PFSK-1 (cell line): ENCODE measurements at regions not wholly inside any gene's neighbourhood (a gene's known extent, or its start where the extent isn't known, plus 50 kb on each side); places are given as distances from the start of the nearest gene placed in this dataset.

ENCODE experiments used
- FOXP2 ChIP-seq: optimal IDR thresholded peaks from 2 replicates; pipeline ENCODE3; 2011; ENCODE audit warnings: borderline replicate concordance, control low read depth, inconsistent platforms; ENCODE audit not compliant: insufficient read depth; ENCODE audit errors: extremely low read length, extremely low read depth
- POLR2AphosphoS5 ChIP-seq: IDR thresholded peaks from 2 replicates; pipeline ENCODE4 v1.6.1; 2012; ENCODE audit warnings: low read depth, mild to moderate bottlenecking, control low read depth, low read length, moderate library complexity
- REST ChIP-seq, 2 experiments: IDR thresholded peaks; 2 replicates each; pipeline versions ENCODE4 v1.6.1 to v1.8.0; 2011 to 2012; ENCODE audit warnings: low read depth in 2 of 2, low read length in 2 of 2, control low read depth in 1 of 2, inconsistent platforms in 1 of 2, mild to moderate bottlenecking in 1 of 2, moderate library complexity in 1 of 2; ENCODE audit not compliant: insufficient read depth in 1 of 2
- SIN3A ChIP-seq: IDR thresholded peaks from 2 replicates; pipeline ENCODE4 v1.6.1; 2012; ENCODE audit warnings: mild to moderate bottlenecking, low read length, moderate library complexity, borderline replicate concordance; ENCODE audit not compliant: insufficient read depth
- TAF1 ChIP-seq: IDR thresholded peaks from 2 replicates; pipeline ENCODE4 v1.6.1; 2012; ENCODE audit warnings: low read length, control low read depth, borderline replicate concordance; ENCODE audit not compliant: insufficient read depth

- TF ChIP-seq SIN3A (no peak), TAF1 (no peak), POLR2AphosphoS5 (no peak), FOXP2 (no peak)
These were observed 647.3 kb upstream of the GRAMD2B start for GRCh38 chr5:125775896-125776295.

GRCh38 chr5:125776656-125777139 is 646.5 kb upstream of the GRAMD2B start:
- TF ChIP-seq FOXP2 (no peak), SIN3A (no peak), TAF1 (no peak), POLR2AphosphoS5 (no peak), REST (IDR thresholded peaks at IDR 0.05; ENCODE audit: insufficient read depth in 1 of 2, low read depth in 2 of 2, low read length in 2 of 2) (no peak)

- TF ChIP-seq SIN3A (no peak), TAF1 (no peak), REST (IDR thresholded peaks at IDR 0.05; ENCODE audit: insufficient read depth in 1 of 2, low read depth in 2 of 2, low read length in 2 of 2) (no peak), POLR2AphosphoS5 (no peak), FOXP2 (no peak)
These were observed 644.4 kb upstream of the GRAMD2B start for GRCh38 chr5:125778791-125779190.

- TF ChIP-seq SIN3A (no peak), REST (IDR thresholded peaks at IDR 0.05; ENCODE audit: insufficient read depth in 1 of 2, low read depth in 2 of 2, low read length in 2 of 2) (no peak)
These were observed 637.8 kb upstream of the GRAMD2B start for GRCh38 chr5:125785407-125785806.

GRCh38 chr5:125786021-125786420 is 637.2 kb upstream of the GRAMD2B start:
- no peak for TF ChIP-seq POLR2AphosphoS5
- no peak for TF ChIP-seq REST (IDR thresholded peaks at IDR 0.05; ENCODE audit: insufficient read depth in 1 of 2, low read depth in 2 of 2, low read length in 2 of 2)
- TF ChIP-seq TAF1: no peak
- no peak for TF ChIP-seq FOXP2
- no peak for TF ChIP-seq SIN3A

GRCh38 chr5:125793470-125793869 is 629.7 kb upstream of the GRAMD2B start:
- TF ChIP-seq POLR2AphosphoS5: no peak
- no peak for TF ChIP-seq SIN3A
- TF ChIP-seq TAF1: no peak
- no peak for TF ChIP-seq REST (IDR thresholded peaks at IDR 0.05; ENCODE audit: insufficient read depth in 1 of 2, low read depth in 2 of 2, low read length in 2 of 2)
- no peak for TF ChIP-seq FOXP2
